Osteocyte (in vitro differentiated cells): ENCODE measurements at regions not wholly inside any gene's neighbourhood (a gene's known extent, or its start where the extent isn't known, plus 50 kb on each side); places are given as distances from the start of the nearest gene placed in this dataset.

ENCODE experiments used
- DNase-seq: peaks from one replicate; pipeline ENCODE4 v3.0.0; 2021; ENCODE audit warnings: mixed read lengths; ENCODE audit not compliant: unreplicated experiment; ENCODE audit errors: extremely low spot score
- H3K27ac Mint-ChIP-seq: one replicate; pipeline ENCODE4 v1.8.0; 2021; ENCODE audit warnings: mild to moderate bottlenecking, mixed read lengths; ENCODE audit not compliant: unreplicated experiment
- H3K27me3 Mint-ChIP-seq: one replicate; pipeline ENCODE4 v1.8.0; 2021; ENCODE audit warnings: mixed read lengths; ENCODE audit not compliant: unreplicated experiment
- H3K36me3 Mint-ChIP-seq: one replicate; pipeline ENCODE4 v1.8.0; 2021; ENCODE audit warnings: mixed read lengths; ENCODE audit not compliant: unreplicated experiment
- H3K4me1 Mint-ChIP-seq: one replicate; pipeline ENCODE4 v1.8.0; 2021; ENCODE audit warnings: mixed read lengths; ENCODE audit not compliant: unreplicated experiment
- H3K4me3 Mint-ChIP-seq: one replicate; pipeline ENCODE4 v1.8.0; 2021; ENCODE audit warnings: mild to moderate bottlenecking, moderate library complexity, mixed read lengths; ENCODE audit not compliant: unreplicated experiment
- H3K9me3 Mint-ChIP-seq: one replicate; pipeline ENCODE4 v1.8.0; 2021; ENCODE audit warnings: mixed read lengths; ENCODE audit not compliant: unreplicated experiment
- CTCF ChIP-seq: fragments of 200-600 bp; sonication (generic); IDR thresholded peaks from 2 replicates; pipeline ENCODE4 v1.5.0; 2021; ENCODE audit warnings: antibody characterized with exemption, mild to moderate bottlenecking, moderate library complexity

- H3K27ac Mint-ChIP-seq = peak overlapping the region; percentile 80
These were observed 92.7 kb downstream of the FAM217A start for GRCh38 chr6:3986241-3986640.

GRCh38 chr6:3987053-3987452 is 91.9 kb downstream of the FAM217A start:
- H3K4me3 Mint-ChIP-seq = peak overlapping the region; percentile 12
- no peak for DNase-seq
- TF ChIP-seq CTCF = no peak
- H3K36me3 Mint-ChIP-seq = peaks cover 7% of the 10 kb centered on the region
- no peaks in the 10 kb centered on the region for H3K9me3 Mint-ChIP-seq
- peaks cover 25% of the 10 kb centered on the region for H3K4me1 Mint-ChIP-seq
- no peaks in the 10 kb centered on the region for H3K27me3 Mint-ChIP-seq
- peak overlapping the region; percentile 80 for H3K27ac Mint-ChIP-seq

More at GRCh38 chr6:3986241-3986640, 92.7 kb downstream of the FAM217A start:
- DNase-seq = no peak
- H3K4me3 Mint-ChIP-seq = no peak overlapping the region
- no peak for TF ChIP-seq CTCF
- H3K36me3 Mint-ChIP-seq = peaks cover 7% of the 10 kb centered on the region
- no peaks in the 10 kb centered on the region for H3K27me3 Mint-ChIP-seq
- no peaks in the 10 kb centered on the region for H3K9me3 Mint-ChIP-seq
- peaks cover 28% of the 10 kb centered on the region for H3K4me1 Mint-ChIP-seq

GRCh38 chr6:3987576-3987975 is 91.4 kb downstream of the FAM217A start:
- no peak for TF ChIP-seq CTCF
- no peak for DNase-seq
- Mint-ChIP-seq H3K4me1 (peaks cover 25% of the 10 kb centered on the region), H3K27ac (peak overlapping the region; percentile 80), H3K36me3 (peaks cover 7% of the 10 kb centered on the region), H3K4me3 (no peak overlapping the region), H3K9me3 (no peaks in the 10 kb centered on the region), H3K27me3 (no peaks in the 10 kb centered on the region)

- H3K4me1 Mint-ChIP-seq = peaks cover 33% of the 10 kb centered on the region
- peak overlapping the region; percentile 76 for H3K27ac Mint-ChIP-seq
- peak; percentile 90 for TF ChIP-seq CTCF
- H3K9me3 Mint-ChIP-seq = no peaks in the 10 kb centered on the region
- peak; percentile 95 for DNase-seq
- H3K36me3 Mint-ChIP-seq = peaks cover 3% of the 10 kb centered on the region
- no peaks in the 10 kb centered on the region for H3K27me3 Mint-ChIP-seq
- no peak overlapping the region for H3K4me3 Mint-ChIP-seq
These were observed 88.0 kb downstream of the FAM217A start for GRCh38 chr6:3990692-3991491.

GRCh38 chr6:3991941-3992340 is 87.0 kb downstream of the FAM217A start:
- DNase-seq = no peak
- no peak overlapping the region for H3K27ac Mint-ChIP-seq
- no peaks in the 10 kb centered on the region for H3K27me3 Mint-ChIP-seq
- no peak for TF ChIP-seq CTCF
- H3K4me3 Mint-ChIP-seq = no peak overlapping the region
- no peaks in the 10 kb centered on the region for H3K9me3 Mint-ChIP-seq
- peaks cover 30% of the 10 kb centered on the region for H3K4me1 Mint-ChIP-seq
- H3K36me3 Mint-ChIP-seq = no peaks in the 10 kb centered on the region
